Stimulated activated CD4-positive, alpha-beta T cell treated with anti-CD3 and anti-CD28 coated beads, Interleukin-12 subunit alpha, Interleukin-12 subunit beta, amount 100 ng/mL, for 4 hours (primary cell): ENCODE measurements at regions not wholly inside any gene's neighbourhood (a gene's known extent, or its start where the extent isn't known, plus 50 kb on each side); places are given as distances from the start of the nearest gene placed in this dataset.
"Not testable (repeated sequence)": the region's sequence is repeated elsewhere in the genome, so short reads cannot be mapped to it uniquely, and the experiment has no call there.

Experiments
- DNase-seq: peaks from one replicate; pipeline ENCODE4 v3.0.0-alpha.2; 2020

DNA sequence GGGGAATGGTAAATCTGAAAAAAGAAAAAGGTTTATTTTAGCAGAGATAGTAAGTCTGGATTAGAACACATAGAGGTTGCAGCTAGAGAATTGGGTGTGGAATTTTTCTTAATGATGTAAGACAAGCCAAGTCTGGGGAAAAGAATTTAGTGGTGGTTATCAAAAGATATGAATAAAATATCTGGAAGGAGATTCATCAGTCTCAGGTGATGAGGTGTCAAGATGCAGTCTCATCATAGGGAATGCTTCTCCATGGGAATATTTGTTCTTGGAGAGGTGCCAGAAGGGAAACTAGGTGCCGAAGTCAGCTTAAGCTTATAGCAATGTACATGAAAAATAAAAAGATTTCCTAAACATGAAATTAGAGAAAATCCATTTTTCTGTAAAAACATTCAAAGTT, 504.1 kb upstream of the NR3C2 start:
- DNase-seq = no peak

DNA sequence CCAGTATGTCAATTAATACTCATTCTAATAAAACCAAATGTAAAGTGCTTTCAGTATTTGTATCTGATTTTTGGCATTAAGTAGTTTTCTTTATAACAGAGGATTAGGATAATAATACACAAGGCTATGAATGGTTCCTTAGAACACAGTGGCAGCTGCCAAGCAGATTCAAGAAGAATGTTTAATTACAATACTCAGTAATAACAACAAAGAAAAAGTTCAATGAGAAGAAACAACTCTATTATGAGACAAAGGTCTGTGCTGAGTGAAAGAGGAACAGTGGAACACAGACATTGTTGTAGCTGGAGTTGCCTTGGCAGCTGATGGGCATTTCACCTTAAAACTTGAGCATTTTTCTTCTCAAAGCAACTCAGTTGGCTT, 502.6 kb upstream of the NR3C2 start:
- no peak for DNase-seq

DNA sequence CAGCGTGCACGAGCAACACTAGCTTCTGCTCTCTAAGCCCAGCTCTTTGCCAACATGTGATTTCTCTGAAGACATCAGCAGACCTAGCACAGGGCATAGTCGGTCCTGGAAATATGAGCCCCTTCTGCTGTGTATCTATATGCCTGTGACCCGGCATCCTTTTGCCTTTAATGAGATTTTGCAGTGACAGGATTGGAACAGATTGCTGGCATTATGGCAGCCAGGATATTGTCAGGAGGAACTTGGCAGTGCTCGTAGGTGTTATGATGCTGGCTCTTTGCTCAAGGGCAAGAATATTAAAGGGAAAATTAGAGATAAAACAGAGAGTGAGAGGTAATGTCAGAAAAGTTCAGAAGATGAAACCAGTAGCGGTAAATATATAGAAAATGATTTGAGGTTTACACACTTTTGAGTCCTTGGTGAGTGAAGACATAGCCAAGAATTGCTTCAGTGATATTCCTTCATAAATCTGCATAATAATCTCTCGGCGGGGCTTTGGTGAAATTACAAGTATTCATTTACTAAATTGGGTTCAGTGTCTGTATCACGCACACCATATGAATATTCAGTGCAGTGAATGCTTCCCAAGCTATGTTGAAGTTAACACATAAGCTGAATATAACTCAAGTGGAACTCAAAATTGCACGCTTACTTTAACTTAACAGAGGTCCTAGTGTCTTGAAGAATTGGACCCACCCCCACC, 502.1 kb upstream of the NR3C2 start:
- no peak for DNase-seq

DNA sequence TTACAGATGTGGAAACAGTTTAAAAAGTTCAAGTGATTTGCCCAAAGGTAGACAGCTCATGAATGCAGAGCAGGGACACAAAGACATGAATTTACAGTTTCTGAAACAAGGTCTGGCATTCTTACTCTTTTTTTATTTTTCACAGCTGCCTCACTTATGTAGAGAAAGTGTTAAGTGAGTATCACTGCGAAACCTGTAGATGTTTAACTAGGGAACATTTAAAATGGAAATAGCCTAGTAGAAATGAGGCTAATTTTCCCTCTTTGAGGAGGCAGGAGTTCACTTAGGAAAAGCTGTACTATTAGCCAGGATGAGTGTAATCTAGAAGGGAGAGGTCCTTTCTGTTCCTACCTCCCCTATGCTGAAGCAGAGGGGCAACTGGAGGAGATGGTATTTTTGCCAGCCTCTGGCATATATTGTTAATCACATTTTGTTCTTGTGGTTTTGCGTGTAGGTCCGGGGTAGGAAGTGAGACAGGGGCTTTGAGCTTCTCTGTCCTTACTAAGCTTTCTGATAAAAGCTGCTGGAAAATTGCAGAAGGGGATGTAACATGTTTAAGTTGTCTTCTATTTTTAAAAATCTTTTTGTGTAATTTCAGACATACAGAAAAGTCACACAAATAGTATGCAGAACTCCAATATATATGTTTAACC, 492.8 kb upstream of the NR3C2 start:
- DNase-seq = no peak

DNA sequence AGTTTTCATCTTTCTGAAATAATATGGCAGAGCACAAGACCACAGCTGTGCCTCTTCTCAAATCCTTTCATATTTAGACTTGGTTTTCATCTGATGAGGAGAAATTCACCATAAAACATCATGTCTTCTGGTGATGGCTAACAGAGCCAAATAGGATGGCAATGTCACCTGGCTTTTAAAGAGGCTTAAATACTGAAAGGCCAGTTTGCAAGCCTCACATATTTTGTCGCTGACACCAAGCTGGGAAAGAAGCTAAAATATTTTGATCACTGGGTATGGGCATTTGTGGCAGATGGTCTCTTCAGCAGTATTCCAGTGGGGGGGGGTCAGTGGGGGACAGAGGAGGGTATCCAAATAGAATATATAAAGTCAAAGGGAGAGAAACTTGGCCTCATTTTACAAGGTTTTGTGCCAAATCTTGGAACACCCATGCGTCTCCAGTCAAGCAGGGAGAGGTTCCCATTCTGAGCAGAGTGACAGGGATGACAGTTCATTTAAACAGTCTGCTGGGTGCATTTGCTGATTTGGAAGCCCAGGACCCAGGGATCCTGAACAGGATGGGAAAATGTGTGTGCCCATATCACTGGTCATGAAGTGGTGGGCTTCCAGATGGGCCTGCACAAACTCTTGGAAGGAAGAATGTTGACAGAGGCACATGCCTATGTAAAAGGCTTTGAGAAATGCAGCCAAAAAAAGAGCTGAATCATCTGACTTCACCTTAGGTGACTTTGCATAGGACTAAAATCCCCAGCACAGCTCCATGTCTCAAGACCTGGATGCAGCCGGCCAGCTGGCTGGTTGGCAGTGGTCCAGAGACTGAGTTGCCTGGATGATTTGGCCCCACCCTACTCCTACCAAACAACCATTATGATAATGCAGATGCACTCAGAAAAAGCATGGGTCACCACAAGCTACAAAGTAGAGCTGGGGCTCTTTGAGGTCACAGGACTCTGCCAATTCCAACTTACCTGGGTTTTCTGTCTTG, 484.4 kb upstream of the NR3C2 start:
- no peak for DNase-seq

DNA sequence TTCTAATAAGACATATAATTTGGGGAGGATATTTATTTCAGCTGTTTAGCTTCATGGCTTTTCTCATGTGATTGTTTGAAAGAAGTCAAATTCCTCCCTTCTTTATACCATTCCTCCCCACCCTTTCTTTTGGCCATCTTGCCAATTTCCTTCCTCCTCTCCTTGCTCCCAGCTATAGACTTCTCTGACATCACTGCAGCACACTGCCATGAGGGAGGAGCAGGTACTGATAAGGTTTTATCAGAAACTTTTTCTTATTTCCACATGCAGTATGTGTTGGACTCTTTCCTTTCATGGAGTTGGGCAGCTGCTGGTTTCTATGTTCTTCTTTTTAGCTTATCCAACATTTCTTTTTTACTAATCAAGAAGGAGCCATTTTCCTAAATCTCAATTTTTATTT, 481.7 kb upstream of the NR3C2 start:
- DNase-seq = no peak

DNA sequence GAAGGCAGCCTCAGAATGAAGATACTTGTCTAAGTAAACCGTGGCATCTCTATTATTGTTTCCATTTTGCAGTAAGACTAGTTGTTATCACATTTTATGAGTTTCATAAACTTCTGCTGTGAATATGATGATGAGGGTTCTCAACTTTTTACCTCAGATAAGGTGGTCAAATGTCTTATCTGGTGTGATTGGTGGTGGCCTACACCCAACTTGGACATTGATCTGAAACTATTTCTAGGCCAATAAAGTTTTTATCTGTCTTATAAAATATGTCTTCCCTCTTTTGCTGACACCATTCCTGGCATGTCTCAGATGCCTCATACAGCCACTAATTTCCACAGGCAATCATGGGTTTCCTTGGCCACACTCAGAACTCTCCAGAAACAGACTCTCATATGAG, 480.3 kb upstream of the NR3C2 start:
- no peak for DNase-seq

DNA sequence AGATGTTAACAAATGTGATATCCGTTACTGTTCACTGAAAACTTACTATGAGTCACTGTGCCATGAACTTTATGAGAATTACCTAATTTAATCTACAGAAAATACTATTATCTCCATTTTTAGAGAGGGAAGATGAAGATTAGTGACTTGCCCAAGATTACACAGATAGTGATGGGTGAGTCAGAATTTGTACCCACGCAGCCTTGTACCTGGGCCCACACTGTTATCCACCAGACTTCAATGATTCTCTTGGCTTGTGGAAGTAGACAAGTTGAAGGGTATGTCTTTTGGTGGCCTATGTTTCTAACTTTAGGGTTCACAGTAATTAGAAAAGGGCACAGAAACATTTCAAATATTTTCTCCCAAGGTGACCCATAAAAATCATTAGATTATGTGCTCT, 472.5 kb upstream of the NR3C2 start:
- DNase-seq = no peak

DNA sequence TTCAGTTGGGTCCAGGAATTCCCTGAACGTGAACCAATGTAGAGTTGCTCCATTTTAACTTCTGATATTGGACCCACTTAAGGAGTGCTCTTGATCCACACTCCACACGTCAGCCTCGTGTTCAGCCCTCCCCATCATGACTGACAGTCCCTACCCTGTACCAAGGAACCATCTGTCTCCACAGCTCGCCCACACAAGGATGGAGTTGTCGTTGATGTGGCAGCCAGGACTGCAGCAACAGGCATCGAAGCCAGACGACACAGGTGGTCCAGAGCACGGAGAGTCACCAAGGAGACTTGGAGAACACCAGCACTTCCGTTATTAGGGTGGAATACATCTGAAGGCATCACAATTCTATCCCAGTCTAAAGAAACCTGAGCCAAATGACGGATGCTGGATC, 472.1 kb upstream of the NR3C2 start:
- DNase-seq = no peak

DNA sequence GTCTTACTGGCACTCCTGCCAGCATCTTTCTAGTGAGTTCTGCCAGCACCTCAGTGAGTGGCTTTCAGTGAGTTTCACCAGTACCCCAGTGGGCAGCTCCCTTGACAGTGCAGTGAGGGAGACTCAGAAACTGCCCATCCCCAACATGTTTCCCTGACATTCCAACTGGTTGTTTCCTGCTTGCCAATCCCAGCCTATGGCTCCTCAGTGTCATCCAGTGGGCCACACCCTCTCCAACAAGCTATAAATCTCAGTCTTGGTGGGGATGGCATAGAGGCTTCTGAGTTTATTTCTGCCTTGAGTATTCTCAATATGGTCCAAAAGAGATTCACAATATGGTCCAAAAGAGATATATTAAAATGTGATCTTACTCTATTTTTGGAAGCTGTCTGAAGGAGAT, 461.2 kb upstream of the NR3C2 start:
- no peak for DNase-seq

DNA sequence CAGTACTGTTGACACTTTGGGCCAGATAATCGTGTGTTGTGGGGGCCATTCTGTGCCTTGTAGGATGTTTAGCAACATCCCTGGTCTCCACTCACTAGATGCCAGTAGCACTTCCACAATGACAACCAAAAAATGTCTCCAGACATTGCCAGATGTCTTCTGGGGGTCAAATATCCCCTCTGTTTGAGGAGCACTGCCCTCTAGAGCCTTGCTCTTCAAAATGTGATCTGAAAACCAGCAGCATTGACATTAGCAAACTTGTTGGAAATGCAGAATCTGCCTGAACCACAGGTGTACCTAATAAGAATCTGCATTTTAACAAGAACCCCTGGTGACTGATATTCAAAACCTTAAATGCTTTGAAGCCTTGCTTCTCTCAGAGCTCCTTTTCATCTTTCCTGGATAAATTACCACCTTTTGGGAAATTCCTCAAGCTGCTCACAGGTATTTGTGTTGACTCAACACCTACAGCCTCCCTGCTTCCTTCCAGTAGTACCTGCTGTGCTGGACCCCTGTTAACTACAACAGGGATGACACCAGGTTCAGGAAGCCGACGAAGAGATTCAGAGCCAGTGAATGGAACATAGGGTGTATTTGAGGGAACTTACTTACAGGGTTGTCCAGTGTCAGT, 459.0 kb upstream of the NR3C2 start:
- DNase-seq = no peak

DNA sequence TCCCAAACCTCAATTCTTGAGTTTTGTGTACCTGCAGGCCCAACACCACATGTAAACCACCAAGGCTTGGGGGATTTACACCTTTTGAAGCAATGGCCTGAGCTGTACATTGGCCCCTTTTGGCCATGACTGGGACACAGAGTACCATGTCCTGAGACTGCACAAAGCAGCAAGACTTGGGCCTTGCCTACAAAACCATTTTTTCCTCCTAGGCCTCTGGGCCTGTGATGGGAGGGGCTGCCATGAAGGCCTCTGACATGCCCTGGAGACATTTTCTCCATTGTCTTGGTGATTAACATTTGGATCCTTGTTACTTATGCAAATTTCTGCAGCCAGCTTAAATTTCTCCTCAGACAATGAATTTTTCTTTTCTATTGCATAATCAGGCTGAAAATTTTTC, 455.9 kb upstream of the NR3C2 start:
- DNase-seq = not testable (repeated sequence)

DNA sequence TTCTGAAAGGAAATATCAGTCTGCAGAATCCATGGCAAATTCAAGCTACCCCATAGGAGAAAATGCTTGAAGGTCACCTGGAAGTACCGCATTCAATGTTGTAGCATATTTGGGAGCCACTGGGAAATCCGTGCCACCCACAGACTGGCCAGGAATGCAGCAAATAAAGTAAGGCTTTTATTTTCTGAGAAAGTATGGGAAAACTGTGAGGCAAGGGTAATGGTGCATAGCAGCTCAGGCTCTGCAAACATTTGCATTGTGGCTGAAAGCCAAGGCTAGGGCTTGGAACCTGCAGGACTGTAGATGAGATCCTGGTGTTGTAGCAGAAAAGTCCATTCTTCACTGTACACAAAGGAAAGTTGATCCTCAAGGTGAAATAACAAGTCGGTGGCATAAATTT, 450.9 kb upstream of the NR3C2 start:
- no peak for DNase-seq

DNA sequence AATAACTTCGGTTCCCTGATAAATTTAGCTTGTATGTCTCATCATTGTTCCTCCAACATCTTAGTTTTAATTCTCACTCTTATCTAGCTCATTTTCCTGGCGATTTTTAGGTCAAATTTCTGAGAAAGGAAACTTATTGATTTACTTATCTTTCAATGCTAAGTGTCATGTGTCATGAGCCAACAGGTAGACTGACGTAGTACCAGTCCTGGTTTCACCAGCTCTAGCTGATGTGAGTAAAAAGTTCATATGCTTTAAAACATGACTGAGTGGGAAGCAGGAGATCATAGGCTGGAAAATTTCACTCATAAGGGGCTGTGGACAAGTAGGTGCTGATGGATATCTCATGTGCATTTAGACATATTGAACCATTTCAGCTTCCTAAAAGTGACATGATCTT, 441.7 kb upstream of the NR3C2 start:
- no peak for DNase-seq

DNA sequence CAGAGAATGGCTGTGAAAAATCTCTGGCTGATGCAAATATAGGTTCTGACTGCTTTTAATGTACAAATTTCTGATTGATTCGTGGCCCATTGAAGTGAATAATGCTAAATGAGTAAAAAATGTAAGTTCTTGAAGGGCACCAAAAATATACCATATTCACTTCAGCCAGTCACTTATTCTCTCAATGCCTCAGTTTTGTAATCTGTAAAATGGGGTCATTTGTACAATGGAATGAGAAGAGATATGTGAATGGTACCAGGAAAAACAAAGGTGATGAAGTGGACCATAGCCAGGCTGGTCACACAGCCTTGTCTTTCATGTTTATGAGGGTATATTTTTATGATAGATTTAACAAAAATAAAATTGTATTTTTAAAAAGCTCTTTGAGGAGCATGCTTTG, 441.2 kb upstream of the NR3C2 start:
- DNase-seq = no peak

DNA sequence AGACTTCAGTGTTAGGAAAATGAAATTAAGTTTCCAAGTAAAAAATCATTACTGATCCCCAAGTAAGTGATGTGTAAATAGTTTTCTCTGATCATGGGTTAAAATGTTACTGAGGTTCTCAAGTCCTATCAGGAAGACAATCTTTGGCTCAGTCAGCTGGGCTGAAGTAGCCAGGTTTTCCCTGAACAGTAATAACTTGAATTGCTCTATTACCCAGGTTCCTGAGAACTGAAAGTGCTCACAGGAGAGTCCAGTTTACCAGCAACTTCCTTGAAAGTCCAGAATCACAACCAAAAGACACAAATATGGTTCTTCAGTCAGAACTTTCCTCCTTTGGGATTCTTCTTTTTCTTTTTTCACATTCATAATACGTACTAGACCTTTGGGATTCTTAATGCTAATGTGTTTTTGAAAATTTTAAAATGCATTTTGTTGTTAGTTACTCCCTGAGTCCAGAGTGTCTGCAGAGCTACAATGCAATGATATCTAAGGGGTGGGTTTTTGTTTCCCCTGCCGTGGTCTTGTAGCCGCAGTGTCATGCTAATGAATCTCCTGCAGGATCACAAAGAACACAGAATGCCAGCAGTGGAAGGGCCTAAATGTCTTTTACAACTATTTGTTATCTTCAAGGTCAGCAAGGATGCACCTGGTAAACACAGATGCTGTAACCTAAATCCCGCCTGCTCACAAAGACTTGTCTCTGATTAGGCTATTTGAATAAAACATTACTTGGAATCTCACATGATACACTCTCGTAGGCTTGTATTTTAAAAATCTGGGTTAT, 439.8 kb upstream of the NR3C2 start:
- DNase-seq = no peak

DNA sequence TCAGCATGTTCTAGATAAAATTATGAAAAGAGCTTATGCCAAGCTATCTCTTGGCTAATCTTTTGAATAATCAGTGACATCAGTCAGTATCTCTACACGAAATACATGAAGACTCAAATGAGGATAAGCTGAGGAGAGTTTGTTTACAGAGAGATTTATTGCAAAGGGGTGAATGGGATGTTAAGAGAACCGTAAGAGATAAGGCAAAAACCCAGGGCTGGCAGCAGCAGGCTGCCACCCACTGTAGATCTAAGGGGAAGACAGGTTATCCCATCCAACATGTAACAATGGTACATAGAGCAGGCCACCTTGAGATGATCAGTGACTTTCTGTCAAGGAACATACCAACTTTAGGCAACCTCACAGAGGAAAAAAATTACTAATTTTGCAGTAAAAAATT, 432.1 kb upstream of the NR3C2 start:
- no peak for DNase-seq

DNA sequence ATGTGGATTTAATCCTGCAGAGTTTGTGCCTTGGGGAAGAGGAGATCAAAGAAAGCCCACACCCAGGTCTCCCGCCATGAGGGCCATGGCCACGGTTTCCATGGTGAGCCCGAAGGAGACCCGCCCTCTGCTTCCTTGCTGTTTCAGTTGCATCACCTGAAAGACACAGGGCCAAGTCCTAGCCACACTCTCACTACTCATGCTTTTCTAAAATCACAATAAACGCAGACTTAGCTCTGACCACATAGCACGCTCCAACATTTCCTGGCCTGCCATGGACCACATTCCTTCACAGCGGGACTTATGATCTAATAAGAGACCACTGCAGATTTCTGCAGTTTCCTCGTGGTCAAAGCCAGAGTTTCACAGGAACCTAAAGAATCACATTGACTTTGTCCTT, 426.0 kb upstream of the NR3C2 start:
- DNase-seq = no peak

DNA sequence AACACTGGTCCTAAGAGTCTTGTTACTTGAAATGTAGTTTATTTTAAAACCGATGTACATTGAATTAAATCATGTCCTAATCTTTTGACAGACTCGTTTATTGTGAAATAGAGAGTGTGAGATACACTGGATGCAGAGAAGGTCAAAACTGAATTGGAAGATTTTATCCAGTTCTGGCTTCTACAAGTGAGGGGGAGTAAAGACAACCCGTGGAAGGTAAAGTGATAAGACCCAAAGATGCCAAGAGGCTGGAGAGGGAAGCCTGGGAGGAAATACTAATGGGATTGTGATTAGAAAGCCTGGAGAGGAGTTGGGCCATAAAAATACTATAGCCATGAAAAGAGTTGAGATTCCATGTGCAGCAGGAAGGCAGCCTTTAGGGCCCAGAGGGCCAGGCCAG, 424.5 kb upstream of the NR3C2 start:
- DNase-seq = no peak

DNA sequence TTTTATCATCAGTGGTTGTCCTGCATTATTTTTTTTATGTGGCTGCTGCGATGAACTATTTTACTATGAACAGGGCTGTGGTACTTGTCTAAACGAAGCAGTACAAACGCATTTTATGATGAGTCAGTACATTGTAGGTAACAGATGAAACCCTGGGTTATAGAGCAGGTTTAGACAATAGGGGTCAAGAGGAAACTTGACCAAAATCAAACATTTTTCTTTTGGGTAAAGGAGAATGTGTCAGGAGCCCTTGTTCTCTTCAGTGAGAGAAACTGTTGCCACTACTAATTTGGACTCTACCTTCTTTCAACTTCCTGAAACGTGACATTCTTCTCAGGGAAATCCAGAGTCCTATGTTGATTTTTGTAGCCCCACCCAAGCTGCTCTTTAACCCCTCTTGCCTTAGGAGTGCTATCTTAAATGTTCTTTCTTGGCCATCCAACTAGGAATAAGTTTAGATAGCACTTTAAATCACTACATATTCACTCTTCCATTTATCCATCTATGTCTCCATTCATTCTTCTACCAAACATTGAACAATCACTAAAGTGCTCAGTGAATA, 415.8 kb upstream of the NR3C2 start:
- DNase-seq = no peak

DNA sequence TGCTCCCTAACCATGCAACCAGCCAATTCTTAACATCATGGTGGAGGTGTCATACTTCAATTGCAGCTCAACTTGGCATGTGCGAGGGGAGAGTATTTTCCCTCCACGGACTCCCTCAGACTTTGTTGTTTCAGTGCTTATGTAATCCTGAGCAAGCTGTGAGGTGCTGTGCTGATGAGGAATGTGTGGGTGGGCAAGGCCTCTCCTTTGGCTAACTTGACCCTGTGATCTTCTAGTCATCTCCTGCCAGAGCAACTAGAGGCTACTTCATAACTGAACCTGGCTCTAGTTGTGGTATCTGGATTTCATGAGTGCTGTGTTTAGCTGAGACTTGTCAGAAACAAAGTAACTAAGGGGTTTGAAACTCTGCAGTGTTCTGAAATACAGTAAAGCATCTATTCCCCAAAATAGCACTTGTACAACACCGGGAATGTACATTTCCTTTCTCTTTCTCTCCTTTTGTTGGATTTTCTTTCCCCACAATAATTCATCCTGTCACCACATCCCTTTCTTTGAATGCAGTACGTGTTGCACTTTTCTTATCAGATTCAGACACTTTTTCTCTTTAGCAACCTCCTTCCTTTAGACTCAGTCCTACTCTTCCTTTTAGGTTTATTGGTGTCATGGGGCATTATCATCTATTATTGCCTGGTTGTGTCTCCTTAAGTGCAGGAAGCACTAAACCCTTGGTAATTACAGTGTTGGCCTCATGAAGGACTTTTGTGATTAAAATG, 415.2 kb upstream of the NR3C2 start:
- DNase-seq = no peak

DNA sequence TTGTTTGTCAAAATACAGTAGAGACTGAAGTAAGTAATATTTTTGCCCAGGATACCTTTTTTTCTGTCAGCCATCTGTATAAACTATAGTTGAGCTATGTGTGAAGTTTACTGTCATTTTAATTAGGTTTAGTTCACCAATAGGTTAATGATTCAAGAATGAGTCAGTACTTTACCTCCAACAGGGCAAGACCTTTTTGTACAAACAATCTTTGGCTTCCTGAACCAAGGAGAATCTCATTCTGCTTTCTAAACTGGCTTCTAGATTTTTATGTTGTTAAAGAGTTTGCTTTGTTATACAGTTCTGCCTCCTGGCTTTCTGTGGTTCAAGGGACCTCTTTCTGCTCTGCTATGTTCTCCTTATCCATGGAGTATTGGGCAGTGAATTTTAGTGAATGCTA, 412.0 kb upstream of the NR3C2 start:
- DNase-seq = no peak
